ENCODE measurements at regions not wholly inside any gene's neighbourhood (a gene's known extent, or its start where the extent isn't known, plus 50 kb on each side); places are given as distances from the start of the nearest gene placed in this dataset.
"Not testable (repeated sequence)": the region's sequence is repeated elsewhere in the genome, so short reads cannot be mapped to it uniquely, and the experiment has no call there.

DNA sequence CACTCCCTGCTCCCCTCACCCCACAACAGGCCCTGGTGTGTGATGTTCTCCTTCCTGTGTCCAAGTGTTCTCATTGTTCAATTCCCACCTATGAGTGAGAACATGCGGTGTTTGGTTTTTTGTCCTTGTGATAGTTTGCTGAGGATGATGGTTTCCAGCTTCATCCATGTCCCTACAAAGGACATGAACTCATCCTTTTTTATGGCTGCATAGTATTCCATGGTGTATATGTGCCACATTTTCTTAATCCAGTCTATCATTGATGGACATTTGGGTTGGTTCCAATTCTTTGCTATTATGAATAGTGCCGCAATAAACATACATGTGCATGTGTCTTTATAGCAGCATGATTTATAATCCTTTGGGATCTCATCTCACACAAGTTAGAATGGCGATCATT is 101.5 kb upstream of the NGF start:
- CTCF ChIA-PET (ENCODE audit: low intra/inter-chr PET ratio, low total read pairs); POLR2A ChIA-PET; intact Hi-C loops (cut with micrococcal nuclease; ENCODE audit: unreplicated experiment); DNase-seq (ENCODE audit: low spot score); H3K36me3 ChIP-seq (replicated peaks in 1 of 2; ENCODE audit: control insufficient read depth in 1 of 2, insufficient read depth in 2 of 2, low read length in 2 of 2); H3K27me3 ChIP-seq (ENCODE audit: control insufficient read depth in 1 of 2, insufficient read depth in 2 of 2, low read length in 2 of 2); BruUV-seq (replicated peaks); FAIRE-seq; H3K4me3 ChIP-seq (replicated peaks in 1 of 3; ENCODE audit: insufficient read depth in 1 of 3, low read depth in 2 of 3, low read length in 3 of 3); H2AFZ ChIP-seq (ENCODE audit: low read length); in situ Hi-C loops (cut with HindIII; ENCODE audit: extremely low pct_ligation_motif_present, low pct_unique_long_range_greater_than_20kb); H3K4me1 ChIP-seq (ENCODE audit: insufficient read depth, low read length); H3K4me2 ChIP-seq (ENCODE audit: low read depth, low read length); H4K20me1 ChIP-seq (ENCODE audit: insufficient read depth, low read length); H3K9me3 ChIP-seq (ENCODE audit: low read length); H3K79me2 ChIP-seq (ENCODE audit: insufficient read depth, low read length); H3K27ac ChIP-seq (ENCODE audit: extremely low read length, insufficient read depth, low read length); H3K9ac ChIP-seq (ENCODE audit: insufficient read depth, low read depth, low read length); ATAC-seq: not testable (repeated sequence)
- WGBS (ENCODE audit: low lambda C conversion rate): 50% methylated on average over 3 of the region's 3 CpGs

DNA sequence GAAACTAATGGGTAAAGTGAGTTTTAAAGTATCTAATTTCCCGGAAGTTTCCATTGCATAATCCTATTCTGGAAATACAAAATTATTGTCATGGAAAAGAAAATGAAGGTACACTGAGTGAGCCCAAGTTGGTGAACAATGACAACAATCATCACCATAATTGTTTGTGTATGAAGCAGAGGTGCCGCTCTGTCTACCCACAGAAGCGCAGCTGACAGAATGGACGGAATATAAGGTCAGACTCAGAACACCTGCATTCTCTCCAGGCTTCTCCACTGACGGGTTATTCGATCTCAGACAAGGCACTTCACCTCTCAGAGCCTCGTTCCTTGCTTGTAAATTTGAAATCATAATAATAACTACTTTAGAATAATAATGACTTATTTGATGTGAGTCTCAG is 99.1 kb upstream of the NGF start:
- Histone ChIP-seq H3K27me3 (ENCODE audit: control insufficient read depth in 1 of 2, insufficient read depth in 2 of 2, low read length in 2 of 2) (peaks cover 0 to 1% of the 10 kb centered on the region in 2 experiments; a peak in 1 of 5 replicates), H3K27ac (ENCODE audit: extremely low read length, insufficient read depth, low read length) (no peak overlapping the region), H3K9me3 (ENCODE audit: low read length) (no peaks in the 10 kb centered on the region), H3K4me1 (ENCODE audit: insufficient read depth, low read length) (no peaks in the 10 kb centered on the region), H3K4me3 (replicated peaks in 1 of 3; ENCODE audit: insufficient read depth in 1 of 3, low read depth in 2 of 3, low read length in 3 of 3) (no peak overlapping the region), H3K36me3 (replicated peaks in 1 of 2; ENCODE audit: control insufficient read depth in 1 of 2, insufficient read depth in 2 of 2, low read length in 2 of 2) (no peaks in the 10 kb centered on the region), H3K9ac (ENCODE audit: insufficient read depth, low read depth, low read length) (no peak overlapping the region), H3K79me2 (ENCODE audit: insufficient read depth, low read length) (no peaks in the 10 kb centered on the region), H3K4me2 (ENCODE audit: low read depth, low read length) (no peak overlapping the region), H2AFZ (ENCODE audit: low read length) (no peak overlapping the region), H4K20me1 (ENCODE audit: insufficient read depth, low read length) (no peaks in the 10 kb centered on the region)
- no peak for DNase-seq (ENCODE audit: low spot score)
- in situ Hi-C loops (cut with HindIII; ENCODE audit: extremely low pct_ligation_motif_present, low pct_unique_long_range_greater_than_20kb): no loop called here
- WGBS (ENCODE audit: low lambda C conversion rate): 32% methylated on average over 7 of the region's 7 CpGs
- CTCF ChIA-PET (ENCODE audit: low intra/inter-chr PET ratio, low total read pairs): no interaction called here
- FAIRE-seq: no peak
- intact Hi-C loops (cut with micrococcal nuclease; ENCODE audit: unreplicated experiment): no loop called here
- POLR2A ChIA-PET: no interaction called here
- no peak for ATAC-seq
- BruUV-seq (replicated peaks): no TSS peak
- TF ChIP-seq KLF9 (CRISPR knock-in tag; IDR thresholded peaks at IDR 0.05; ENCODE audit: low read depth) (no peak), ZNF343 (CRISPR knock-in tag; IDR thresholded peaks at IDR 0.05) (no peak), ZNF484 (CRISPR knock-in tag; IDR thresholded peaks at IDR 0.05; ENCODE audit: borderline replicate concordance, low read depth) (no peak), ZBTB26 (CRISPR knock-in tag; IDR thresholded peaks at IDR 0.05; ENCODE audit: borderline replicate concordance) (no peak), CSRNP2 (CRISPR knock-in tag; conservative IDR thresholded peaks at IDR 0.05; ENCODE audit: low read depth) (no peak), ZNF850 (CRISPR knock-in tag; conservative IDR thresholded peaks at IDR 0.05) (no peak)

Measured in HepG2 (cell line).